Pancreas (tissue), 10 donors: ENCODE measurements at regions not wholly inside any gene's neighbourhood (a gene's known extent, or its start where the extent isn't known, plus 50 kb on each side); places are given as distances from the start of the nearest gene placed in this dataset.
A peak's percentile ranks its signal among the peaks of the same experiment; 100 is the strongest.

ENCODE experiments used
- ATAC-seq, 4 donors: fragments of 200-7000 bp; cut with Tn5 transposase; one replicate each; pipeline versions ENCODE4 v1.8.0 to v1.9.1; 2020; ENCODE audit warnings: mild to moderate bottlenecking in 4 of 4, moderate library complexity in 4 of 4
- DNase-seq, 6 donors: peaks; one replicate each; pipeline ENCODE4 v3.0.0-alpha.2; 2020
- FAIRE-seq: peaks from 2 replicates; lab custom pipeline; 2012; peaks lifted over from hg19 to GRCh38; lab: Jason Lieb, UNC
- H3K27ac ChIP-seq, 4 donors: fragments of 200-600 bp; sonication (generic); 1 replicate in 3 of 4; 2 replicates in 1 of 4; pipeline versions ENCODE4 v1.5.0 to v1.8.0; 2020
- H3K27me3 ChIP-seq, 4 donors: fragments of 200-600 bp; one replicate each; pipeline ENCODE4 v1.8.0; 2021
- H3K36me3 ChIP-seq, 3 donors: fragments of 200-600 bp; sonication (generic) in 1 of 3; one replicate each; pipeline versions ENCODE4 v1.5.0 to v1.8.0; 2020 to 2021
- H3K4me1 ChIP-seq, 3 donors: fragments of 200-600 bp; one replicate each; pipeline ENCODE4 v1.8.0; 2021
- H3K4me3 ChIP-seq, 4 donors: fragments of 200-600 bp; sonication (generic) in 2 of 4; one replicate each; pipeline versions ENCODE4 v1.5.0 to v1.8.0; 2020 to 2021
- H3K9me3 ChIP-seq, 4 donors: fragments of 200-600 bp; one replicate each; pipeline ENCODE4 v1.8.0; 2021
- CTCF ChIP-seq, 4 donors: fragments of 200-600 bp; sonication (generic) in 3 of 4; IDR thresholded peaks; one replicate each; pipeline versions ENCODE4 v1.5.0 to v1.8.0; 2021; ENCODE audit warnings: antibody characterized with exemption in 4 of 4
- WGBS, 2 donors: extraction: QIAGEN DNeasy Blood & Tissue Kit; methylation state at CpG; one replicate each; pipeline ENCODE4 v1.1.7; 2013; 5-methylcytosine and 5-hydroxymethylcytosine counted together
- intact Hi-C, 3 donors: fragments of 100-400 bp; cut with DNase I; formaldehyde crosslinking; loops; one replicate each; pipeline versions ENCODE4 v1.11.1 to v1.14.2; 2022
- donor health status: healthy with polysubstance abuse.
- donor health status: DM: no; HTN: no; CAD: no; lungs with moderate emphysema.
- donor health status: DM: no; HTN: no; CAD: no.
- donor health status: control.
- donor health status: control.
- donor health status: Bipolar disorder and iron deficiency.
- donor health status: DM: yes; HTN: yes; CAD: no.
- donor health status: DM: no; HTN: no; CAD: no.
- donor health status: DM: no; HTN: no; CAD: no.
- donor health status: DM: yes; HTN: yes; CAD: no.

GRCh38 chr16:80466024-80466987 is 74.5 kb upstream of the DYNLRB2 start:
- no peak overlapping the region for H3K4me3 ChIP-seq
- FAIRE-seq, result no peak
- TF ChIP-seq CTCF (IDR thresholded peaks at IDR 0.05), result peak; percentile 52 to 84 (median 74)

DNA sequence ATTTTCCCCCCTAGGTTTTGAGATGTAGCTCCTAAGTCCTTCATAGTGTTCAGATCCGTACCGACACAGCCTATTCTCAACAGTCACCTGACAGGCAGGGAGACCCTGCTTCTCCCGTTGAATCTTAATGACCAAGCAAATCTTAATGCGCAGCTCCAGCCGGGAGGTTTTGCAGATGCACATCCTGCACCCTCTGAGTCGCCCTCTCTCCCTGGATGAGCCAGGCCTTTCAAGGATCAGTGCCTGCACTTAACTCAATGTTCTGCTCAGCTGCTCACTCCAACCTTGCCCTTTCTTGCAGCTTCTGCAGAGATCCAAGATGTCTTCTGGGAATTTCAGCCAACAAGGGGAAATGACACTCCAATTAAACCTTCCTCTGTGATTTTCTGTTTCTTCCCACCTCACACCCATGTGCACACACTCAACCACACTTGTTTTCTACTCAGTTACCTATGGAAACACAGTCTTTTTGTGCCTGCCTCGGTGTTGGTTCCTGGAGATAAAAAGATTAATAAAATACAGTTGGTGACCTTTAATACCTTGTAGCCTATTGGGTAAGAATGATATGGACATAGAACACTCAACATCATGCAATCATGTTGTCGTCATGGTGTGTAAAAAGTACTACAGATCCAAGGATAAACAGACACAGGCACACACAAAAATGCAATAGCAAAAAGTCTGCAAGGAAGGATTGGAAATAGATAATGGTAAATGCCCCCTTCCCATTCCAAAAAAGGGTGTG is 76.9 kb upstream of the DYNLRB2 start:
- TF ChIP-seq CTCF (IDR thresholded peaks at IDR 0.05), result no peak
- no peak for FAIRE-seq
- ATAC-seq, result no peak

More at GRCh38 chr16:80466024-80466987, 74.5 kb upstream of the DYNLRB2 start:
- 26 to 30% methylated on average over 24 of the region's 24 CpGs for WGBS, 2 donors
- Histone ChIP-seq H3K4me1 (no peaks in the 10 kb centered on the region), H3K9me3 (no peaks in the 10 kb centered on the region), H3K27ac (no peak overlapping the region), H3K27me3 (no peaks in the 10 kb centered on the region), H3K36me3 (no peaks in the 10 kb centered on the region)
- peak; percentile 56 to 90 (median 88) for ATAC-seq
- peak; percentile 32 to 76 (median 52) for DNase-seq
- intact Hi-C loops, result no loop called here

GRCh38 chr16:80463326-80463725 is 77.5 kb upstream of the DYNLRB2 start:
- Histone ChIP-seq H3K27me3 (no peaks in the 10 kb centered on the region), H3K27ac (no peak overlapping the region), H3K36me3 (no peaks in the 10 kb centered on the region), H3K4me3 (no peak overlapping the region), H3K4me1 (no peaks in the 10 kb centered on the region), H3K9me3 (no peaks in the 10 kb centered on the region)
- no peak for DNase-seq
- WGBS, 2 donors, result 35 to 39% methylated on average over 2 of the region's 2 CpGs
- peak in 2 of 4 donors; percentile 30 to 40 for ATAC-seq
- no peak for TF ChIP-seq CTCF (IDR thresholded peaks at IDR 0.05)
- FAIRE-seq, result no peak
- intact Hi-C loops, result no loop called here

More for the DNA sequence above, 76.9 kb upstream of the DYNLRB2 start:
- intact Hi-C loops, result no loop called here
- 58 to 68% methylated on average over 8 of the region's 8 CpGs for WGBS, 2 donors
- no peaks in the 10 kb centered on the region for H3K36me3 ChIP-seq
- H3K9me3 ChIP-seq, result no peaks in the 10 kb centered on the region
- no peak for DNase-seq
- H3K27ac ChIP-seq, result no peak overlapping the region
- H3K27me3 ChIP-seq, result no peaks in the 10 kb centered on the region
- H3K4me1 ChIP-seq, result no peaks in the 10 kb centered on the region
- no peak overlapping the region for H3K4me3 ChIP-seq

GRCh38 chr16:80462917-80463316 is 77.9 kb upstream of the DYNLRB2 start:
- no peak for FAIRE-seq
- intact Hi-C loops, result no loop called here
- no peak for DNase-seq
- no peak for TF ChIP-seq CTCF (IDR thresholded peaks at IDR 0.05)
- ATAC-seq, result no peak
- Histone ChIP-seq H3K4me1 (no peaks in the 10 kb centered on the region), H3K4me3 (no peak overlapping the region), H3K36me3 (no peaks in the 10 kb centered on the region), H3K9me3 (no peaks in the 10 kb centered on the region), H3K27ac (no peak overlapping the region), H3K27me3 (no peaks in the 10 kb centered on the region)
- 44 to 49% methylated on average over 7 of the region's 7 CpGs for WGBS, 2 donors
